Dedifferentiated amniotic fluid mesenchymal stem cell (primary cell): ENCODE measurements at regions not wholly inside any gene's neighbourhood (a gene's known extent, or its start where the extent isn't known, plus 50 kb on each side); places are given as distances from the start of the nearest gene placed in this dataset.
"Not testable (repeated sequence)": the region's sequence is repeated elsewhere in the genome, so short reads cannot be mapped to it uniquely, and the experiment has no call there.

Experiments
- DNase-seq: peaks from one replicate; pipeline ENCODE4 v3.0.0-alpha.2; 2016; ENCODE audit errors: extremely low spot score

- DNase-seq = peak; percentile 58
Observed at GRCh38 chr5:20832204-20833080, 844.4 kb upstream of the CDH18 start.

- not testable (repeated sequence) for DNase-seq
Observed at GRCh38 chr5:20825951-20826350, 838.0 kb upstream of the CDH18 start.

- not testable (repeated sequence) for DNase-seq
Observed at GRCh38 chr5:20797216-20797615, 809.2 kb upstream of the CDH18 start.

GRCh38 chr5:20784755-20785154 is 796.8 kb upstream of the CDH18 start:
- DNase-seq = not testable (repeated sequence)

- DNase-seq = not testable (repeated sequence)
Observed at GRCh38 chr5:20783484-20783883, 795.5 kb upstream of the CDH18 start.

GRCh38 chr5:20771338-20771737 is 783.3 kb upstream of the CDH18 start:
- DNase-seq = not testable (repeated sequence)

- DNase-seq = not testable (repeated sequence)
Observed at GRCh38 chr5:20765074-20765473, 777.1 kb upstream of the CDH18 start.

GRCh38 chr5:20759459-20759858 is 771.5 kb upstream of the CDH18 start:
- DNase-seq = not testable (repeated sequence)

- DNase-seq = not testable (repeated sequence)
Observed at GRCh38 chr5:20752179-20752578, 764.2 kb upstream of the CDH18 start.

- DNase-seq = not testable (repeated sequence)
Observed at GRCh38 chr5:20735715-20736114, 747.7 kb upstream of the CDH18 start.

GRCh38 chr5:20732223-20732622 is 744.2 kb upstream of the CDH18 start:
- not testable (repeated sequence) for DNase-seq

- DNase-seq = not testable (repeated sequence)
Observed at GRCh38 chr5:20721286-20721685, 733.3 kb upstream of the CDH18 start.

GRCh38 chr5:20711520-20712155 is 723.6 kb upstream of the CDH18 start:
- DNase-seq = not testable (repeated sequence)

GRCh38 chr5:20707634-20708033 is 719.6 kb upstream of the CDH18 start:
- not testable (repeated sequence) for DNase-seq

- no peak for DNase-seq
Observed at GRCh38 chr5:20694121-20694520, 706.1 kb upstream of the CDH18 start.

GRCh38 chr5:20692913-20693312 is 704.9 kb upstream of the CDH18 start:
- no peak for DNase-seq

GRCh38 chr5:20683241-20683940 is 695.4 kb upstream of the CDH18 start:
- DNase-seq = no peak

- no peak for DNase-seq
Observed at GRCh38 chr5:20680718-20681302, 692.8 kb upstream of the CDH18 start.

GRCh38 chr5:20678814-20679298 is 690.9 kb upstream of the CDH18 start:
- DNase-seq = peak; percentile 93

GRCh38 chr5:20678386-20678785 is 690.4 kb upstream of the CDH18 start:
- DNase-seq = no peak

GRCh38 chr5:20660588-20660987 is 672.6 kb upstream of the CDH18 start:
- no peak for DNase-seq

- DNase-seq = no peak
Observed at GRCh38 chr5:20656262-20656661, 668.3 kb upstream of the CDH18 start.
